Chondrocyte (in vitro differentiated cells): ENCODE measurements at regions not wholly inside any gene's neighbourhood (a gene's known extent, or its start where the extent isn't known, plus 50 kb on each side); places are given as distances from the start of the nearest gene placed in this dataset.

Experiments used
- DNase-seq: peaks from one replicate; pipeline ENCODE4 v3.0.0; 2021; ENCODE audit warnings: mixed read lengths, low spot score
- H3K27ac Mint-ChIP-seq: one replicate; pipeline ENCODE4 v1.8.0; 2021; ENCODE audit warnings: mild to moderate bottlenecking, moderate library complexity, mixed read lengths; ENCODE audit not compliant: unreplicated experiment
- H3K27me3 Mint-ChIP-seq: 2 replicates; pipeline ENCODE4 v1.8.0; 2021; ENCODE audit warnings: low read depth, mixed read lengths
- H3K36me3 Mint-ChIP-seq: 2 replicates; pipeline ENCODE4 v1.8.0; 2021; ENCODE audit warnings: low read depth, mixed read lengths
- H3K4me1 Mint-ChIP-seq: 2 replicates; pipeline ENCODE4 v1.8.0; 2021; ENCODE audit warnings: low read depth, mild to moderate bottlenecking, mixed read lengths
- H3K4me3 Mint-ChIP-seq: one replicate; pipeline ENCODE4 v1.8.0; 2021; ENCODE audit warnings: mild to moderate bottlenecking, moderate library complexity, mixed read lengths; ENCODE audit not compliant: unreplicated experiment
- H3K9me3 Mint-ChIP-seq: 2 replicates; pipeline ENCODE4 v1.8.0; 2021; ENCODE audit warnings: low read depth, mixed read lengths
- TF ChIP-seq, protein P1 (sequence below): fragments of 200-600 bp; sonication (generic); IDR thresholded peaks from 2 replicates; pipeline ENCODE4 v1.5.0; 2021; ENCODE audit warnings: antibody characterized with exemption, mild to moderate bottlenecking, moderate library complexity

GRCh38 chr3:170737498-170738162, 132.4 kb downstream of the RPL22L1 start:
- H3K27ac Mint-ChIP-seq = no peak overlapping the region
- no peak for DNase-seq
- H3K36me3 Mint-ChIP-seq = no peaks in the 10 kb centered on the region
- TF ChIP-seq, protein P1, sequence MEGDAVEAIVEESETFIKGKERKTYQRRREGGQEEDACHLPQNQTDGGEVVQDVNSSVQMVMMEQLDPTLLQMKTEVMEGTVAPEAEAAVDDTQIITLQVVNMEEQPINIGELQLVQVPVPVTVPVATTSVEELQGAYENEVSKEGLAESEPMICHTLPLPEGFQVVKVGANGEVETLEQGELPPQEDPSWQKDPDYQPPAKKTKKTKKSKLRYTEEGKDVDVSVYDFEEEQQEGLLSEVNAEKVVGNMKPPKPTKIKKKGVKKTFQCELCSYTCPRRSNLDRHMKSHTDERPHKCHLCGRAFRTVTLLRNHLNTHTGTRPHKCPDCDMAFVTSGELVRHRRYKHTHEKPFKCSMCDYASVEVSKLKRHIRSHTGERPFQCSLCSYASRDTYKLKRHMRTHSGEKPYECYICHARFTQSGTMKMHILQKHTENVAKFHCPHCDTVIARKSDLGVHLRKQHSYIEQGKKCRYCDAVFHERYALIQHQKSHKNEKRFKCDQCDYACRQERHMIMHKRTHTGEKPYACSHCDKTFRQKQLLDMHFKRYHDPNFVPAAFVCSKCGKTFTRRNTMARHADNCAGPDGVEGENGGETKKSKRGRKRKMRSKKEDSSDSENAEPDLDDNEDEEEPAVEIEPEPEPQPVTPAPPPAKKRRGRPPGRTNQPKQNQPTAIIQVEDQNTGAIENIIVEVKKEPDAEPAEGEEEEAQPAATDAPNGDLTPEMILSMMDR = no peak
- no peaks in the 10 kb centered on the region for H3K27me3 Mint-ChIP-seq
- H3K4me3 Mint-ChIP-seq = no peak overlapping the region
- H3K4me1 Mint-ChIP-seq = peaks cover 38% of the 10 kb centered on the region
- H3K9me3 Mint-ChIP-seq = no peaks in the 10 kb centered on the region

- Mint-ChIP-seq H3K4me1 (peaks cover 22% of the 10 kb centered on the region), H3K9me3 (no peaks in the 10 kb centered on the region), H3K36me3 (no peaks in the 10 kb centered on the region), H3K4me3 (no peak overlapping the region), H3K27me3 (no peaks in the 10 kb centered on the region), H3K27ac (no peak overlapping the region)
- TF ChIP-seq, protein P1 = no peak
- DNase-seq = no peak
These were observed 134.2 kb downstream of the RPL22L1 start for GRCh38 chr3:170735821-170736220.

DNA sequence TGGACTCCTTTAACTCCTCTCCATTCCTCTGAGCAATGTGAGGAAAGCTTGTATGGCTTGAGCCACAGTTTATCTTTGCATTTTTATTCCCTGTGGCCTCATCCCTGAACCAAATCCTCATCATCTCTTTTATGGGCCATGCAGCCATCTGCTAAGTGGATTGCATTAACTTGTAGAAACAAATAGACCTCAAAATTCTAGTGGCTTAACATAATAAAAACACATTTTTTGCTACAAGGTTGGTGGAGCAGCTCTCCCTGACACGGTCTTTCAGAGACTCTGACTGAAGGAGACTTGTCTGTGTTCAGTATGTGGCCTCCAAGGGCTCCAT, 135.3 kb downstream of the RPL22L1 start:
- no peaks in the 10 kb centered on the region for H3K36me3 Mint-ChIP-seq
- no peaks in the 10 kb centered on the region for H3K27me3 Mint-ChIP-seq
- no peaks in the 10 kb centered on the region for H3K9me3 Mint-ChIP-seq
- TF ChIP-seq, protein P1 = no peak
- no peak for DNase-seq
- H3K4me3 Mint-ChIP-seq = no peak overlapping the region
- H3K4me1 Mint-ChIP-seq = peaks cover 12% of the 10 kb centered on the region
- H3K27ac Mint-ChIP-seq = no peak overlapping the region

- DNase-seq = no peak
- Mint-ChIP-seq H3K36me3 (no peaks in the 10 kb centered on the region), H3K9me3 (no peaks in the 10 kb centered on the region), H3K27ac (no peak overlapping the region), H3K4me3 (no peak overlapping the region), H3K4me1 (peaks cover 7% of the 10 kb centered on the region), H3K27me3 (no peaks in the 10 kb centered on the region)
- TF ChIP-seq, protein P1 = no peak
These were observed 135.8 kb downstream of the RPL22L1 start for GRCh38 chr3:170734043-170734734.

DNA sequence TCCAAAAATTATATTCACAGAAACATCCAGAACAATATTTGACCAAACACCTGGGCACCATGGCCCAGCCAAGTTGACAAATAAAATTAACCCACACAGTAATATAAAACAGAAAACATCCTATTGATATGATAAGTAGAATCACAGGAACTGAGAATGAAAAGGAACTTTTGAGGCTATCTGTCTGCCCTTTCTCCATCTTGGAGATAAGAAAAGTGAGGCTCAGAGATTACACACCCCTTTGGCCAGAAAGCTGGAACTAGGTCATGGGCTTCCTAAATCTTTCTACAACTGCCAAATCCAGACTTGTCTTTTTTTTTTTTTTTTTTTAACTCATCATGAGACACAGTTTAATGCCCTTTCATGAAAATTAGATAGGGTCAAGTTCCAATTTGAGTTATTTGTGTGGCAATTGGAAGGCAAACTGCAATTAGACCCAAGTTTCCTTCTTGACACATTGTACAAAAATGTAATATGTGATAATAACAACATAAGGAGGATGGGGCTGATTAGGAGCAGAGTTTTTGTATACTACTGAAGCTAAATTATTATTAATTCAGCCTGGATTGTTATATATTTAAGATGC, 137.2 kb downstream of the RPL22L1 start:
- no peak overlapping the region for H3K4me3 Mint-ChIP-seq
- no peak for DNase-seq
- peaks cover 6% of the 10 kb centered on the region for H3K4me1 Mint-ChIP-seq
- H3K27ac Mint-ChIP-seq = no peak overlapping the region
- no peaks in the 10 kb centered on the region for H3K27me3 Mint-ChIP-seq
- no peaks in the 10 kb centered on the region for H3K9me3 Mint-ChIP-seq
- no peaks in the 10 kb centered on the region for H3K36me3 Mint-ChIP-seq
- TF ChIP-seq, protein P1 = no peak
